Activated CD4-positive, CD25-positive, alpha-beta regulatory T cell treated with anti-CD3 and anti-CD28 coated beads, Interleukin-2, amount 50 U/mL, for 16 hours (primary cell): ENCODE measurements at regions not wholly inside any gene's neighbourhood (a gene's known extent, or its start where the extent isn't known, plus 50 kb on each side); places are given as distances from the start of the nearest gene placed in this dataset.
"Not testable (repeated sequence)": the region's sequence is repeated elsewhere in the genome, so short reads cannot be mapped to it uniquely, and the experiment has no call there.

ENCODE experiments used
- DNase-seq: peaks from one replicate; pipeline ENCODE4 v3.0.0-alpha.2; 2020; ENCODE audit warnings: low read depth, low spot score

DNA sequence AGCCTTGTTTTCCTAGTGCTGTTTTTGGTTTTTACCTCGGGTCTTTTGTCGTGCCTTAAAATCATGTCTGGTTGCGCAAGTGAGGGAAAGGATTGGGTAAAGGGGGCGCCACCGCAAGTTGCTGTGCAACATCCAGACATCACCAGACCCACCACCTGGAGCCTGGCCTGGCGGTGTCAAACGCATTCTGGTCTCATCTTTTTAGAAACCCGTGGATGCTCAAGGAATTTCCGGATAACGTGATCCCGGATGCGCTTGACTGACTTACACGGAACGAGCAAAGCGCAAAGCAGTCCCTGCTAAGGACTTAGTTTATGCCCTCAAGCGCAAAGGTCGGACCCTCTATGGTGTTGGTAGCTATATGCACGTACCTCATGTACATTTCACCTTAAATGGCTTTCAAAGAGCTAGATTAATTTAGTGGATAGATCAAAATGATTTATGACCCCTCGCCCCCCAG lies 105.2 kb downstream of the OR2B2 start:
- DNase-seq = no peak

DNA sequence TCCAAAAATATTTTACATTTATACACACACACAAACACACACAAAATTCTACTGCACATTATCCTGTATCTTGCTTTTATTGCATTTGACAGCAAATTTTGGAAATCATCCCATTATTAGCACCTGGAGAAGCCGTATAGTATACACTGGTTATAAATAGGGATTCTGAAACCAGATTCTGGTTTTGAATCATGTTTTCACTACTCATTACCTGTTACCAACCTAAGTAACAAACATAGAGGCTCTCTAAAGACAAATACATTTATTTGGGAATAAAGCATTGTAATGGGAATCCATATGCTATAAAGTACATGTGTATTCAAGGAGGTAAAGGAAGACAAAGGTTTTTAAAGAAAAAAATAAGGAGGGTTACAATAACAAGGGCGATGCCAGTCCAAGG lies 106.8 kb downstream of the OR2B2 start:
- no peak for DNase-seq

DNA sequence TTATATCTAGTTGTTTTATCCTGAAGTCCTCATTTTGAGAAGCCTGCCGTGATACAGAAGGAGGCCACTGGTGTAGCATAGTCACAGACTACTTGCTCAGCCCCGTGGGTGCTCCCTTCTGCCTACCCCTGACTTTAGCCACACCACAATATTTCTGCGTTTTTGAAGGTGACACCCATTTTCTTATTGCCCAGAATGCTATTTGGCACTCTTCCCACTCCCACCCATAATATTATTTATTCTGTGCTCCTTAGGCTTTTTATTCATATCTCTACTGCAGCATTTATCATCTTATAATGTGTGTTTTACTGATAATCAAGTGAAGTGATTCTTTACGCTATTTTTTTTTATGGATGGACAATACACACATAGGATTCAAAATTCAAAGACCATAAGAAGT lies 107.3 kb downstream of the OR2B2 start:
- DNase-seq = no peak

DNA sequence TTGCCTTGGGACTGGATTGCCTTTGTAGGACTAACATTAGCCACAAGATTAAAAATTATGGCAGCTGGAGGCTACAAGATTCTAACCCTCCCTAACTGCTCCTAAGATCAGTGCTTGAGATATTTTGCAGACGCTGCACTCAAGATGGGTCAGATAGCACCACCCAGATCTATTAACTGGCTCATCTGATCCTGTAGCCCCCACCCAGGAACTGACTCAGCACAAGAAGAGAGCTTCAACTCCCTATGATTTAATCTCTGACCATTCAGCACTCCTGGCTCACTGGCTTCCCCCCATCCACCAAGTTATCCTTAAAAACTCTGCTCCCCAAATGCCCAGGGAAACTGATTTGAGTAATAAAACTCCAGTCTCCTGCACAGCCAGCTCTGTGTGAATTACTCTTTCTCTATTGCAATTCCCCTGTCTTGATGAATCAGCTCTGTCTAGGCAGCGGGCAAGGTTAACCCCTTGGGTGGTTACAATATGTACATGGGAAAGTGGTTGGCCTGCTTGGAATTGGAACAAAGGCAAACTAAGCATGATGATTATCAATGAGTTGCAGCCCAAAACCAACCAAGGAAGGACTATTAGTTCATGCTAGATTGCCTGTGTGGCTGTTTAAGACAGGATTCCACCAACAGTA lies 111.3 kb downstream of the OR2B2 start:
- DNase-seq = no peak

DNA sequence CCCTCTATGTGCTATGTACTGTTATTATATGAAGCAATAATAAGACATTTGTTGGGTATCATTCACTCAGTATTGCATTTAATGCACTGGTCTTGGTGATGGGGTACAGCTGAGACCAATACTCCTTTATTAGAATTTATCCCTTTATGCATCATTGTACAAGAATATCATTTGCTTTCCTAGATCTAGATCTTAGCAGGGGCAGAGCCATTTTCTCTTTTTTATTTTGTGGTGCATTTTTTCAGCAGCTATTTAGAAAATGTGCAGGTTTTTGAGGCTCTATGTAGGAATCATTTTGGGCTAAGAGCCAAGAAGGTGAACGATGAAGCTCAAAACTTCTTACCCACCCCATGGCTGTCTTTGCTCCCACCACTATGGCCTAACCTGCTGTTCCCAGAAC lies 114.2 kb downstream of the OR2B2 start:
- DNase-seq = no peak

DNA sequence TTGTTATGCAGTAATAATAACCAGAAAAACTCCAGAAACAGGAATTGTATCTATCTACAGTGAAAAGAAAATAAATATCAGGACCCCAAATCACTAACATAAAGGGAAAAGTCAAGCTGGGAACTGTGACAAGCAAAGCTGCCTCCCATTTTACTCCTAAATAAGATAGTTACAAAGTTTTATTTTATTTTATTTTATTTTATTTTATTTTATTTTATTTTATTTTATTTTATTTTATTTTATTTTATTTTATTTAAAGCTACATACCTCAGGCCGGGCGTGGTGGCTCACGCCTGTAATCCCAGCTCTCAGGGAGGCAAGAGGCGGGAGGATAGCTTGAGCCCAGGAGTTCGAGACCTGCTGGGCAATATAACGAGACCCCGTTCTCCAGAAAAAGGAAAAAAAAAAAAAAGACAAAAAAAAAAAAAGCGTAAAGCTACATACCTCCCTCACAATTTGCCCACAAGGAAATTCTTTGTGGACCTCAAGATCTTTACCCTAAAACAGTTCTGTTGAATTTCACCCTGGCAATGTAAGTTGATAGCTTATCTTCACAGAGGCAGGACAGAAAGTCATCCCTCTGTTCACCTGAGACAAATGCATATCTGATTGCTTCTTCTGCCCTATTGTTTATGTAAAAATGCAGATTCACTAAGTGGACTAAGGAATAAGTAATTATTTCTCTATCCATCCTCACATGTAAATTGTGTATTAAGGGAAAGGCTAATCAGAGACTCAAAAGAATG lies 115.3 kb downstream of the OR2B2 start:
- DNase-seq = not testable (repeated sequence)

DNA sequence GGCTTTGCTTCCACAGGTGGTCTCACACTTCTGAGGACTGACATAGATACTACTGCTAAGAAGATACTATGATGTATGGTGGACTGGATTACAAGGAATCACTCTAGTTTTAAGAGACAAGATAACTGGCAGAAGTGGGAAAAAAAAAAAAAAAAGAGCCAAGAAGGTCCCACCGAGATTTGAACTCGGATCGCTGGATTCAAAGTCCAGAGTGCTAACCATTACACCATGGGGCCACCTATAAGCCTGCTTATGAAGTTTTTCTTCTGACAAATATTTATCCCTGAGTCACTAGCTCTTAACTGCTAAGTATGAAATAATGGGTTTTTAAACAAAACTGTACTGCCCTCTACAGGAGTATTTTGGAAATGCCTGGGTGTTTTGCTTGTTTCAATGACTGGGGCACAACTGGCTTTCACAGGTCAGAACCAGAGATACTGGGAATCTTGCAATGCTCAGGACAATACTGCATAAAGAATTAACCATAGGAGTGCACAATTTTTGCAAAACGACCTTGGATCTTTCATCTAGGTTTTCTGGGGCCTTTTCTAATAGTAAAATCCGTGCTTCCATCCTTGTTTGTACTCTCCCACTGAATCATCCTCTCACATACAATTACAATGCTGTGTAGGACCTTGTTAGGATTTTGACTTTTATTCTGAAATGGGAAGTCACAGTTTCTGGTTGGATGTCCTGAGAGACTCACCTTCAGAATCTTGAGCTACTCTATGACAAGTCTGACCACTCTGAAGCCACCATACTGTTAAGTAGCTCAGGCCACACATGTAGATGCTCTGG lies 116.3 kb downstream of the OR2B2 start:
- DNase-seq = peak; percentile 44

DNA sequence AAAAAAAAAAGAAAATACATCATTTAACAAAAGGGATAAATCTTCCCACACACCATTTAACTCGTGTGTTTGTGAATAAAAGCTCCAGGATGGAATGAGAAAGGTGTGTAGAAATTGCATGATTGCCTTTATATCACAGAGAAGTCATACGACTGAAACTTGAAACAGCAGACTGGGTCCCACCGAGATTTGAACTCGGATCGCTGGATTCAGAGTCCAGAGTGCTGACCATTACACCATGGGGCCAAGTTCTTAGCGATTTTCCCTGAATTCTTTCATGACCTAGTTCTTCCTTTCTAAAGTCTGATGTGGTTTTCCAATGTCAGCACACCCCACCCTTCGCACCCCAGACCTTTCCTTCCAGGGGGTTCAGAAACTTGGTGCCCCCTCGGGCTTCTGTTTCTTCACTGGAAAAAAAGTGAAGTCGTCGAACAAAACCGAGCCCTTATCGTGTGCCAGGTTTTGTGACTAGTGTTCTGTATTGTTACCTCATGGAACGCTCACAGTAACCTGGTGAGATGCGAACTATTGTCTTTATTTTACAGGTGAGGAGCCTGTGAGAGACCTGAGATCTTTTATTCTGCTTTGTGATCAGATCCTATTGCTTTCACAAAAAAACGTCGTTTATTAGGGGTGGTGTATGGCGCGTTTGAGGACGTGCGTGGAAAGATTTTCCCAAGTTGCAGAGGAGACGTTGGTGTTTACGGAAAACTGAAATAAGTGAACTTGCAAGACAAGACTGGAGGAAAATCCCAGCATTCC lies 120.8 kb downstream of the OR2B2 start:
- DNase-seq = no peak

DNA sequence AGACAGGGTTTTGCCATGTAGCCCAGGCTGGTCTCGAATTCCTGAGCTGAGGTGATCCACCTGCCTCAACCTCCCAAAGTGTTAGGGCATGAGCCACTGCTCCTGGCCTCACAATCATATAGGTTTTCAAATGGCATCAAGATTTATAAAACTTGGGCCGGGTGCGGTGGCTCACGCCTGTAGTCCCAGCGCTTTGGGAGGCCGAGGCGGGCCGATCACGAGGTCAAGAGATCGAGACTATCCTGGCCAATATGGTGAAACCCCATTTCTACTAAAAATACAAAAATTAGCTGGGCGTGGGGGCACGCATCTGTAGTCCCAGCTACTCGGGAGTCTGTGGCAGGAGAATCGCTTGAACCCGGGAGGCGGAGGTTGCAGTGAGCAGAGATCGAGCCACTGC lies 123.8 kb downstream of the OR2B2 start:
- not testable (repeated sequence) for DNase-seq

DNA sequence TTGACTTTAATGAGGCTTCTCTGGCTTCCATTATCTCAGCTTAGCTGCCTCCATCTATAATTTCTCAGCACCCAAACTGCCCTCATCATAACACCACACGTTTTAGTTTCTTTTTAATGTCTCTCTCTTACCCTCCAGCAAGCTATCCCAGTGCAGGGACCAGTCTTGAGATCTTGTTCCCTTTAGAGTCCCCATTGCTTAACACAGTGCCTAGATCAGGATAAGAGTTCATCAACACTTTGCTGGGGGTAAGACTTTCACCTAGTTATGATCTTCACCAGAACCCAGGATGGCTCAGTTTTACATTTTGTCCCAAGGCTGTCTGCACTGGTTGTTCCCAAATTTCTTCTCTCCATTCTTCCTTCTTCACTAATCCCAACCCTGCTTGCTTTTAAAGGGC lies 126.1 kb downstream of the OR2B2 start:
- DNase-seq = no peak

DNA sequence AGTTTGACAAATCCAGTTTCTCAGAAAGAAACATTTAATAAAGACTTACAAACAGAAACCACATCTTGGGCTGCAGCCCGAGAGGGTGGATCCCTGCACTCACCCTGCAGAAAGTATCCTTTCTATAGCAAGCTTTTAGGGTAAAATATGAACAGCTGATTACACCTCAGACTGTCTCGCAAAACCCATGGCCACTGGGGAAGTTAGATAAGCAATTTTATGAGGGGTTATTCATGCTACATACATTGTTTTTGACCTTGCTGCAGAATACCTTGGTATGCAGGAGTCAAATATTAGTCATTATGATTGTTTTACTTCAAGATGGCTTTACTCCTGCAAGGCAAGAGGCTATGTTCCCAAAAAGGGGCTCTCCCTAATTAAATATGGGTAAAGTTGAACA lies 126.9 kb downstream of the OR2B2 start:
- no peak for DNase-seq

DNA sequence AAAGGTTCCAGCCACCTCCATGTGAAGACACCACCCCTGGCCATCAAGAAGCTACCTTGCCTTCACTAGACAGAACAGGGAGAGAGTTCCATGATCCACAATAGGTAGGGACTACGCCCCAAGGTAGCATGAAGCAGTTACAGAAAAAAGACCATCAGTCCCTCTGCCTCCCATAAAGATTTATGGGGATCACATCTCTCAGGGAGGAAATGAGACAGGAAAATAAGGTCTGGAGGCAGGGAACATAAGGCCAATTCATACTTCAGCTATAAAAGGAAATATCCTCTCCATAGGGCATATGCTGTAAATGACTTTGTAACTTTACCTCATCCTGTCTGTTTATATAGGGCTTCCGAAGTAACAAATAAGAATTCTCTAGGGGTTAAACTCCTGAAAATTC lies 129.4 kb downstream of the OR2B2 start:
- no peak for DNase-seq

DNA sequence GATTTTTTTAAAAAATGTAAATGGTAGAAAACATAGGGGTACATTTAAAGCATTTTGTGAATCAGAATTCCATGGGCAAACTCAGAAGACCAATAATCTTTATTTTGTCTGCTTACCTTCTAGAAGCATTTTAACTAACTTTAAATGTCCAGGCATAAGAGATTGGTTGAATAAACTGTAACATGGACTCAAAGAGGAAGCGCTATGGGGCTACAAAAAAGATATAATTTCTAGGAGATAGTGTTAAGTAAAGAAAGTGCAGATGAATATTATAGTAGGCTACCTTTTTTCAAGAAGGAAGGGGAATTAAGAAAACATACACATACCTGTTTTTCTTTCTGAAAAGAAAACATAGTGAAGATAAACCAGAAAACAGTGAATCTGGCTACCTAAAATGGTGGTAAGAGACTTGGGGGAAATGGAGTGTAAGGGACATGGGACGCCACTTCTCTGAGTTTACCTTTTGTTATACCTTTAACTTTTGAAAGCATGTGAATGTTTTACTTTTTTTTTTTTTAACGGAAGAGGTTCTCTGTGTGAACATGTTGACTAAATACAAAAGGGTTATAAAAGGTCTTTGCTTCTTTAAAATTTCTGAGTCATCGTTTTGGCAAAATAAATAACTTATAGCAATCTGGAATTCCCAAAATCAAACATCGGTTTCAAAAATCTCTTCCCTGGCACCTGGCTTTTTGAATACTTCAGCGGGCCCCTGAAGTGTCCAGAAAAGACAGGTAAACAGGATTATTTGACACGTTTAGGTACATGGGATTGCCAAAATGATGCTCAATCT lies 133.4 kb downstream of the OR2B2 start:
- DNase-seq = no peak

DNA sequence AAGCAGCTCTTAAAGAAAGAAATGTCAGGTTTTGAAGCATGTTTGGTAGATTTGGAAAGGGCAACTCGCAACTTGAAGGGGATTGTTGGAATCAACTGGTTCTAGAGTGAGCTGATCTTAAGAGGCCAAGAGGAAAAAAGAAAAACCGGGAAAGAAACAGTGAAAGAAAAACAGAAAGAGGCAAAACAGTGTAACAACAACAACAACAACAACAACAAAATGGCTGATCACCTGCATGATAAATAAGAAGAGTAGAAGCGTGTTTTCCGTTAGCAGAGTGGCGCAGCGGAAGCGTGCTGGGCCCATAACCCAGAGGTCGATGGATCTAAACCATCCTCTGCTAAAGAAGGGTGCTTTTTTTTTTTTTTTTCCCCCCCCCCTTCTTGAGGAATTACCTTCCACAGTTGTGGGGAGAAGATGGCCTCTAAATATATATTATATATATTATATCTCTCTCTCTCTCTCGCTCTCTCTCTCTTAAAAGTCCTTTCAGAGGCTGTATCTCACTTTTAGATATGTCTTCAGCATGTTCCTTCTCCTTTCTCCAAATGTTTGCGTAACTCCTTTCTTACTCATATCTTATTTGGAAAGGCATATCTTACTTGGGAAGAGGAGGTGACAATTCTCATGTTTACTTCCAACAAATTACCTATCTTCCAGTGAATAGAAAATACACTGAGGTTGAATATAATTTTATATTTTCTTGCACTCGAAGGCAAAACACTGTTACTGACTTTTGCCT lies 134.4 kb downstream of the OR2B2 start:
- DNase-seq = no peak

DNA sequence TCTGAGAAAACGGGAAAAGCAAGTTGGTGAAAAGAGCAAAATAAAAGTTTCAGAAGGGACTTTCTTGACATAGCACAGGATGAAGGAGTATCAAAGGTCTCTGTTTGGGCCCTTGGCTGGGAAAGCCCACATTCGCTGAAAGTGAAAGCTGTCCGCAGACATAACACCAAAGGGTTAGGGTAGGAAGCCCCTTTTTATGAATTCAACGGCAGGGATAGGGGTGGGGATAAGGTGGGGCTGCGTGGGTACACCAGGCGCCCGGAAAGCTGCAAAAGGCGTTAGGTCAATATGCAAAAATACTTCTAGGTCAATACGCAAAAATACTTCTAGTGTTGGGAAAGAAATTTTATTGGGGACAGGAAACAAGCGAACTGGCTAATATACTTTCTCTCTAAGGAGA lies 135.1 kb downstream of the OR2B2 start:
- DNase-seq = no peak

DNA sequence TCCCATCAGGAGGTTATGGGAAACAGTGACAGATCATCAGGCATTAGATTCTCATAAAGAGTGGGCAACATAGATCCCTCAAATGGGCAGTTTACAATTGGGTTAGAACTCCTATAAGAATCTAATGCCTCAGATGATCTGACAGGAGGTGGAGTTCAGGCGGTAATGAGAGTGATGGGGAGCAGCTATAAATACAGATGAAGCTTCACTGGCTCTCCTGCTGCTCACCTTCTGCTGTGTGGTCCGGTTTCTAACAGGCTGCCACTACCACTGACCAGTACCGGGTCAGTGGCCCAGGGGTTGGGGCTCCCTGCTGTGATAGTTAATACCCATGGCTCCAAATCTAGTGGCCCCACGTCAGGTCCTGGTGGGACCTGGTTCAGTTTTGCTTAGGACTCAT lies 135.7 kb downstream of the OR2B2 start:
- DNase-seq = no peak

DNA sequence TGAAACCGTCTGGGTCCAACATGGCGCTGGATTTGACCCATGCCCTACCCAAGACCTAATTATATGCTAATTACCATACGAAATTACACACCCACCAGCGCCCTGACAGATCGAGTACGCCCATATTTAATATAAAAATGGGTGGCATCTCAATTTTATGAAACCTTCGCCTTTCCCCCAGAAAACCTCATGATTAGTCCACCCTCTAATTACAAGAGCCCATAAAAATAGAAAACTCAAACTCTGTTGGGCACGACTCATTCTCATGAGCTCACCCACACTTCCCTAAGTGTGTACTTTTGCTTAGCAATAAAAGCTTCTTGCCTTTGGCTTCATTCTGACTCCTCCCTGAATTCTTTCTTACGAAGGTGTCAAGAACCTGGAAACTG lies 136.4 kb downstream of the OR2B2 start:
- DNase-seq = no peak

DNA sequence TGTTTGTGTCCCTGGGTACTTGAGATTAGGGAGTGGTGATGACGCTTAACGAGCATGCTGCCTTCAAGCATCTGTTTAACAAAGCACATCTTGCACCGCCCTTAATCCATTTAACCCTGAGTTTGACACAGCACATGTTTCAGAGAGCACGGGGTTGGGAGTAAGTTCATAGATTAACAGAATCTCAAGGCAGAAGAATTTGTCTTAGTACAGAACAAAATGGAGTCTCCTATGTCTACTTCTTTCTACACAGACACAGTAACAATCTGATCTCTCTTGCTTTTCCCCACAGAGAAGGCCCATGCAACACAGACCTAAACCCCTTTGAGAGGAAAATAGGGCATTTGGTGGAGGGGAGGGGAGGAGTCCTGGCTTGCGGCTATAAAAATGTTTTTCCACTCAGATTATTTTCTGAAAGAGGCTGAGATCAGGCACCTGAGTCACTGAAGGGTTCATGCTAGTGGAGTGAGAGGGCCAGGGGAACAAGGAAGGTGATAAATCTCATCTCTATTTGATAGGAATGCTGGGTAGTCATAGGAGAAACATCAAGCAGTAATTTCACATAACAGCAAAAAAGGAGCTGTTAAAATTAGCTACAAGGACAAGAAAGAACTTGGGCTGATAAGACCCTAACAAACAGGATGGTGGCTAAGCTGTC lies 136.9 kb downstream of the OR2B2 start:
- not testable (repeated sequence) for DNase-seq

DNA sequence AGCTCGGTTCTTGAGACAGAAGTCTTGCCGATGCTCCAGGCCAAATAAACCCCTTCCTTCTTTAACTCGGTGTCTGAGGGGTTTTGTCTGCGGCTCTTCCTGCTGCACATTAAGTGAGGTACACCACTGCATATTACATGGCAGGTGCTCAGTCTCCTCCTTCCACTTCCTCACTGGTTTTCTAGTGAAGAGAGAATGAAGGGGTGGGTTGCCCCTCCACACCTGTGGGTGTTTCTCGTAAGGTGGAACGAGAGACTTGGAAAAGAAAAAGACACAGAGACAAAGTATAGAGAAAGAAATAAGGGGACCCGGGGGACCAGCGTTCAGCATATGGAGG lies 138.0 kb downstream of the OR2B2 start:
- not testable (repeated sequence) for DNase-seq
